ENCODE measurements at regions not wholly inside any gene's neighbourhood (a gene's known extent, or its start where the extent isn't known, plus 50 kb on each side); places are given as distances from the start of the nearest gene placed in this dataset.

DNA sequence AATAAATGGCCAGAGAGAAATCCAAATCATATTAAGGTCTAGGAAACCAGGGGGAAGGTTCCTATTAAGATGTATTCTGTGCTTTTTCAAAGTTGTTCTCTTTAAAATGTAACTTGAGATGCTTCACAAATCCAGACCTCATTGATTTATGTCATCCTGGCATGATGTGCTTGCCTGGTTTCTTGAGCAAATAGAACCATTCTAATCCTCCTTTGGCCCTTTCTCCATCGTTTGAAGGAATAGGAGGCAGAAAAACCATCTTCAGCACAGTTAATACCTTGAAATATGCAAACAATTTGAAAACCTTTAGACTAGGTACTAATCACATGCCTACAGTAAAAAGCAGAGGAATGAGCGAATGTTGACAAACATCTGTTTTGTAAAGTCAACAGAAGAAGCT, 202.2 kb upstream of the CXorf66 start (continued):
- TF ChIP-seq PML (IDR thresholded peaks at IDR 0.05; ENCODE audit: low read length) (no peak), KDM1A (IDR thresholded peaks at IDR 0.05; ENCODE audit: borderline replicate concordance) (no peak), ATF7 (IDR thresholded peaks at IDR 0.05; ENCODE audit: low read depth) (no peak), KAT2A (conservative IDR thresholded peaks at IDR 0.05; ENCODE audit: control insufficient read depth, low read depth, low read length) (no peak), SMARCA5 (IDR thresholded peaks at IDR 0.05) (no peak), SP1 (IDR thresholded peaks at IDR 0.05; ENCODE audit: low read depth, low read length) (no peak), TCF3 (IDR thresholded peaks at IDR 0.05; ENCODE audit: borderline replicate concordance, insufficient read depth, low read depth, low read length) (no peak), NR2C1 (IDR thresholded peaks at IDR 0.05) (no peak)
- TF ChIP-seq, protein P1, sequence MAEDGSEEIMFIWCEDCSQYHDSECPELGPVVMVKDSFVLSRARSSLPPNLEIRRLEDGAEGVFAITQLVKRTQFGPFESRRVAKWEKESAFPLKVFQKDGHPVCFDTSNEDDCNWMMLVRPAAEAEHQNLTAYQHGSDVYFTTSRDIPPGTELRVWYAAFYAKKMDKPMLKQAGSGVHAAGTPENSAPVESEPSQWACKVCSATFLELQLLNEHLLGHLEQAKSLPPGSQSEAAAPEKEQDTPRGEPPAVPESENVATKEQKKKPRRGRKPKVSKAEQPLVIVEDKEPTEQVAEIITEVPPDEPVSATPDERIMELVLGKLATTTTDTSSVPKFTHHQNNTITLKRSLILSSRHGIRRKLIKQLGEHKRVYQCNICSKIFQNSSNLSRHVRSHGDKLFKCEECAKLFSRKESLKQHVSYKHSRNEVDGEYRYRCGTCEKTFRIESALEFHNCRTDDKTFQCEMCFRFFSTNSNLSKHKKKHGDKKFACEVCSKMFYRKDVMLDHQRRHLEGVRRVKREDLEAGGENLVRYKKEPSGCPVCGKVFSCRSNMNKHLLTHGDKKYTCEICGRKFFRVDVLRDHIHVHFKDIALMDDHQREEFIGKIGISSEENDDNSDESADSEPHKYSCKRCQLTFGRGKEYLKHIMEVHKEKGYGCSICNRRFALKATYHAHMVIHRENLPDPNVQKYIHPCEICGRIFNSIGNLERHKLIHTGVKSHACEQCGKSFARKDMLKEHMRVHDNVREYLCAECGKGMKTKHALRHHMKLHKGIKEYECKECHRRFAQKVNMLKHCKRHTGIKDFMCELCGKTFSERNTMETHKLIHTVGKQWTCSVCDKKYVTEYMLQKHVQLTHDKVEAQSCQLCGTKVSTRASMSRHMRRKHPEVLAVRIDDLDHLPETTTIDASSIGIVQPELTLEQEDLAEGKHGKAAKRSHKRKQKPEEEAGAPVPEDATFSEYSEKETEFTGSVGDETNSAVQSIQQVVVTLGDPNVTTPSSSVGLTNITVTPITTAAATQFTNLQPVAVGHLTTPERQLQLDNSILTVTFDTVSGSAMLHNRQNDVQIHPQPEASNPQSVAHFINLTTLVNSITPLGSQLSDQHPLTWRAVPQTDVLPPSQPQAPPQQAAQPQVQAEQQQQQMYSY (CRISPR knock-in tag; IDR thresholded peaks at IDR 0.05), result no peak

DNA sequence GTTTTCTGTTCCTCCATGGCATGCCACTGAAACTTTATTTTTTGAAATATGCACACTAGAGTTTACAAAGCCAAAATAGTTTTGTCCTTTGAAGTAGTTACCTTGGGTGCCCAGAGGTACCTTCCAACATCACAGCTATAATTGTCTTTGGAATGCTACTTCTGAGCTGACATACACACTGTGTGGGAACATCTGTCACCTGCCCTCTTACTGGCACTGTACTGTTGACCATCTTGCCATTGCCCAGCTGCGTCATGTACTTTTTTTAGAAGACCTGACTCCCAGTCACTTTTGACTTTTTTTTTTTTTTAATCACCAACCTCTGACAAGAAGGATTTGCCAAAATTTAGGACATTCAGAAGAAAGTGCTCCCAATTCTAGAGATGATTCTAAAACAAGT, 200.5 kb upstream of the CXorf66 start:
- POLR2A ChIA-PET, result no interaction called here
- no TSS peak for BruUV-seq (replicated peaks)
- no peak overlapping the region for H3K4me3 ChIP-seq
- H3K9me3 ChIP-seq (replicated peaks; ENCODE audit: control insufficient read depth, insufficient read depth, low read length), result no peaks in the 10 kb centered on the region
- SMC1A ChIA-PET (ENCODE audit: uncharacterized antibody, unreplicated experiment), result no interaction called here
- no peaks in the 10 kb centered on the region for H3K36me3 ChIP-seq (ENCODE audit: control insufficient read depth in 2 of 2, insufficient read depth in 2 of 2, low read length in 1 of 2)
- no peak for FAIRE-seq
- 0% methylated on average over 1 of the region's 1 CpG for WGBS (ENCODE audit: insufficient coverage, insufficient replicate concordance, low lambda C conversion rate, missing lambda C conversion rate)
- H3K79me2 ChIP-seq (ENCODE audit: control insufficient read depth, insufficient read depth, low read length), result no peaks in the 10 kb centered on the region
- H3K27me3 ChIP-seq (replicated peaks in 1 of 2; ENCODE audit: control insufficient read depth in 2 of 2, insufficient read depth in 2 of 2, low read length in 1 of 2), result no peaks in the 10 kb centered on the region
- H3K27ac ChIP-seq (ENCODE audit: control insufficient read depth, insufficient read depth), result no peak overlapping the region
- no peak overlapping the region for H3K4me2 ChIP-seq (ENCODE audit: control insufficient read depth, insufficient read depth)
- CTCF ChIA-PET, result no interaction called here
- no peaks in the 10 kb centered on the region for H3K4me1 ChIP-seq (ENCODE audit: control insufficient read depth, insufficient read depth, low read length)
- ATAC-seq, result no peak
- intact Hi-C loops (cut with micrococcal nuclease; ENCODE audit: unreplicated experiment) (no loop called here), in situ Hi-C loops (cut with MboI) (no loop called here)
- no peak overlapping the region for H3K9ac ChIP-seq (ENCODE audit: control insufficient read depth, insufficient read depth, low read length)
- H2AFZ ChIP-seq (ENCODE audit: control insufficient read depth, low read depth, low read length), result no peak overlapping the region
- RAD21 ChIA-PET (ENCODE audit: unreplicated experiment), result no interaction called here
- no peak for DNase-seq (ENCODE audit: low read depth, low spot score)
- H4K20me1 ChIP-seq (ENCODE audit: control insufficient read depth, insufficient read depth), result no peaks in the 10 kb centered on the region
- TF ChIP-seq LARP7 (IDR thresholded peaks at IDR 0.05) (no peak), HDAC6 (IDR thresholded peaks at IDR 0.05; ENCODE audit: unreplicated experiment) (no peak), NFYA (IDR thresholded peaks at IDR 0.05; ENCODE audit: borderline replicate concordance, low read depth, low read length) (no peak), IKZF2 (IDR thresholded peaks at IDR 0.05) (no peak), CHD2 (IDR thresholded peaks at IDR 0.05; ENCODE audit: borderline replicate concordance, low read depth, low read length) (no peak), SUZ12 (IDR thresholded peaks at IDR 0.05; ENCODE audit: unreplicated experiment) (no peak), EED (IDR thresholded peaks at IDR 0.05; ENCODE audit: low read depth) (no peak), SP1 (IDR thresholded peaks at IDR 0.05; ENCODE audit: low read depth, low read length) (no peak), NR2C1 (IDR thresholded peaks at IDR 0.05) (no peak), RAD21 (IDR thresholded peaks at IDR 0.05; ENCODE audit: insufficient read depth, low read depth, low read length) (no peak), ZNF384 (IDR thresholded peaks at IDR 0.05; ENCODE audit: borderline replicate concordance, low read depth, low read length) (no peak), ZBED1 (IDR thresholded peaks at IDR 0.05; ENCODE audit: borderline replicate concordance) (no peak), DPF2 (IDR thresholded peaks at IDR 0.05) (no peak)
- TF ChIP-seq, protein P2, sequence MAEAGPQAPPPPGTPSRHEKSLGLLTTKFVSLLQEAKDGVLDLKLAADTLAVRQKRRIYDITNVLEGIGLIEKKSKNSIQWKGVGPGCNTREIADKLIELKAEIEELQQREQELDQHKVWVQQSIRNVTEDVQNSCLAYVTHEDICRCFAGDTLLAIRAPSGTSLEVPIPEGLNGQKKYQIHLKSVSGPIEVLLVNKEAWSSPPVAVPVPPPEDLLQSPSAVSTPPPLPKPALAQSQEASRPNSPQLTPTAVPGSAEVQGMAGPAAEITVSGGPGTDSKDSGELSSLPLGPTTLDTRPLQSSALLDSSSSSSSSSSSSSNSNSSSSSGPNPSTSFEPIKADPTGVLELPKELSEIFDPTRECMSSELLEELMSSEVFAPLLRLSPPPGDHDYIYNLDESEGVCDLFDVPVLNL (IDR thresholded peaks at IDR 0.05; ENCODE audit: low read depth, low read length), result no peak
- TF ChIP-seq, protein P3, sequence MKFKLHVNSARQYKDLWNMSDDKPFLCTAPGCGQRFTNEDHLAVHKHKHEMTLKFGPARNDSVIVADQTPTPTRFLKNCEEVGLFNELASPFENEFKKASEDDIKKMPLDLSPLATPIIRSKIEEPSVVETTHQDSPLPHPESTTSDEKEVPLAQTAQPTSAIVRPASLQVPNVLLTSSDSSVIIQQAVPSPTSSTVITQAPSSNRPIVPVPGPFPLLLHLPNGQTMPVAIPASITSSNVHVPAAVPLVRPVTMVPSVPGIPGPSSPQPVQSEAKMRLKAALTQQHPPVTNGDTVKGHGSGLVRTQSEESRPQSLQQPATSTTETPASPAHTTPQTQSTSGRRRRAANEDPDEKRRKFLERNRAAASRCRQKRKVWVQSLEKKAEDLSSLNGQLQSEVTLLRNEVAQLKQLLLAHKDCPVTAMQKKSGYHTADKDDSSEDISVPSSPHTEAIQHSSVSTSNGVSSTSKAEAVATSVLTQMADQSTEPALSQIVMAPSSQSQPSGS (IDR thresholded peaks at IDR 0.05; ENCODE audit: low read length), result no peak
